D721Med (cell line): ENCODE measurements at regions not wholly inside any gene's neighbourhood (a gene's known extent, or its start where the extent isn't known, plus 50 kb on each side); places are given as distances from the start of the nearest gene placed in this dataset.

ENCODE experiments used
- DNase-seq: peaks from one replicate; pipeline ENCODE4 v3.0.0; 2011; ENCODE audit warnings: low spot score; ENCODE audit not compliant: insufficient read length
- FAIRE-seq: peaks from 2 replicates; lab custom pipeline; 2011; peaks lifted over from hg19 to GRCh38; lab: Jason Lieb, UNC
- TF ChIP-seq, protein P1 (sequence below): IDR thresholded peaks from 2 replicates; pipeline ENCODE4 v1.5.1; 2012; ENCODE audit warnings: mild to moderate bottlenecking, control low read depth; ENCODE audit not compliant: insufficient read depth; ENCODE audit errors: missing control alignments

DNA sequence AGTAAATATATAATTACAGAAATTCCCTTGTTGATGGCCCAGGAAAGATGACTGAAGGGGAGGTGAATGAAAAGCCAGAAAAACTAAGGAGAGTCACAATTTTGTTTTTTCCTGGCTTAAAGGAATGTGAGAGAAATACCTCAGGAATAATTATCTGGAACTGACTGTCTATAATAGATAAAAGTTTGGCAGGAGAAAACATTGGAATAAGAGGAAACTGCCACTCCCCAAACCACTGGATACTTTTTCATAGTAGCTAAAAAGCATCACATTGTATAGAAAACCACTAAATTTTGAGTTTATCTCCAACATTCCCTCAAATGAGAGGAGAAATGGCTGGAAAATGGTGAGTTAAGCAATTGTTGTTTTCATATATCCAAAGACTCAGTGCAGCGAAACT, 326.0 kb downstream of the NPR3 start:
- TF ChIP-seq, protein P1, sequence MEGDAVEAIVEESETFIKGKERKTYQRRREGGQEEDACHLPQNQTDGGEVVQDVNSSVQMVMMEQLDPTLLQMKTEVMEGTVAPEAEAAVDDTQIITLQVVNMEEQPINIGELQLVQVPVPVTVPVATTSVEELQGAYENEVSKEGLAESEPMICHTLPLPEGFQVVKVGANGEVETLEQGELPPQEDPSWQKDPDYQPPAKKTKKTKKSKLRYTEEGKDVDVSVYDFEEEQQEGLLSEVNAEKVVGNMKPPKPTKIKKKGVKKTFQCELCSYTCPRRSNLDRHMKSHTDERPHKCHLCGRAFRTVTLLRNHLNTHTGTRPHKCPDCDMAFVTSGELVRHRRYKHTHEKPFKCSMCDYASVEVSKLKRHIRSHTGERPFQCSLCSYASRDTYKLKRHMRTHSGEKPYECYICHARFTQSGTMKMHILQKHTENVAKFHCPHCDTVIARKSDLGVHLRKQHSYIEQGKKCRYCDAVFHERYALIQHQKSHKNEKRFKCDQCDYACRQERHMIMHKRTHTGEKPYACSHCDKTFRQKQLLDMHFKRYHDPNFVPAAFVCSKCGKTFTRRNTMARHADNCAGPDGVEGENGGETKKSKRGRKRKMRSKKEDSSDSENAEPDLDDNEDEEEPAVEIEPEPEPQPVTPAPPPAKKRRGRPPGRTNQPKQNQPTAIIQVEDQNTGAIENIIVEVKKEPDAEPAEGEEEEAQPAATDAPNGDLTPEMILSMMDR = no peak
- FAIRE-seq (no peak), DNase-seq (no peak)

DNA sequence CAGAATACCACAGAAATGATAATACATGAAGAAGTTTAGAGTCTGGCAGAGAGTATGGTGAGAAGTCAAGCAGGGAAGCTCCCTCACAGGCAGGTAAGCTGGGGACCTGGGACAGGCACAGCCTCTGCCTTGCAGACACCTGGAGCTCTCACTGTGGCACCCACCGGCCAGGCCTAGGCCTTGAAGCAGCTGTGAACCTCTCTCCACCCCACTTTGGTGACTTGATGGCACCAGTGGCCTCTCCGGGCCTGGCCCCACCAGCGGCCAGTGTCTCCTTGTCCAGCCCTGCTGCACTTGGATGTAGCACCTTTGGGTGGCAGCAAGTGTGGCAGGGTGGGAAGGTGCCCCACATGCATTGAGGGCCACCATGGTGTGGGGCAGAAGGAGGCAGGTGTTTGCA, 330.5 kb downstream of the NPR3 start:
- no peak for DNase-seq
- TF ChIP-seq, protein P1 = no peak
- FAIRE-seq = no peak

DNA sequence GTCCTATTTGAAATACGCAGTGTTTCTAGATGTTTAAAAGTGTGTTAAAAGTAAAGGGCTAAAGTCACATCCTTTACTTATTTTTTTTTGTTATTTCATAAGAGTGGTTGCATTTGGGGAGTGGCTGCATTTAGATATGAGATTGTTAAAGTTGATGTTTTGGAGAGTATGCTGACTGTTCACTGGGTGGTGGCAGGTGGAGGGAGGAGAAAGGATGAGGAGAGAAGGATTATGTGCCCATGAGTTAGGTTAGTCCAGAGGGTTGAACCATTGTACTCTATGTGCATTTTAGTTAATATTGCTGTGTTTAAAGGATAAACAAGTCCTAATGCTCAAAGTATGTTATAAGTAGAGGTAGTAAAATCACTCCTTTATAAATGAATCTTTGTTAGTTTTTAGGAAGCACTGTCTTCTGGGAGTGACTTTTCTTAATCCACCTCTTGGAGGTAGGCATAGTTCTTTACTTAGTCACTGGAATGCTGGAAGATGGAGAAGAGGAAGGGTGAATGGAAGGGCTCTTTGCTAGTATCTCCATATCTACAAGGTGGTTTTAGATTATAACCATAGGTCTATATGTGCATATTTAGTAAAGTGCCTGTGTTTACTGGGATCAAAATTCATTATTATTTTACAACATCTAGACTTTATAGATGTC, 332.3 kb downstream of the NPR3 start:
- FAIRE-seq (no peak), DNase-seq (no peak)
- TF ChIP-seq, protein P1 = no peak

DNA sequence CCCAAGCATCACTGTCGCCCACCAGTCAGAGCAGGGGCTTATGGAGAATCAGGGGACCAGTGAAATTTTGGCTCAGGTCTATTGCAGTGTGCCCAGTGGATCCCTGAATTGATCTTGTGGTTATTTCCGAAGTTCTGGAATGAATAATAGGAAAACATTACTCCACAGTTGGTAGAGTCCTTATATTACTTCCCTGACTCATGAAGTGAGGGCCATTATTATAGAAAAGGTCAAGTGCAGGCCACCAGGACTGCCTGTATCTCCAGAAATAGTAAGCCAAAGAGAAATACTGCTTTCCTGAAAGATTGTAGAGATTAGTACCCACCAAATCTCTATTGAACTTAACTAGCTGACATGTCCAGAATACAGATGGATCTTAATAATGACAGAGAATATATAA, 335.0 kb downstream of the NPR3 start:
- TF ChIP-seq, protein P1 = no peak
- DNase-seq = no peak
- FAIRE-seq = no peak

DNA sequence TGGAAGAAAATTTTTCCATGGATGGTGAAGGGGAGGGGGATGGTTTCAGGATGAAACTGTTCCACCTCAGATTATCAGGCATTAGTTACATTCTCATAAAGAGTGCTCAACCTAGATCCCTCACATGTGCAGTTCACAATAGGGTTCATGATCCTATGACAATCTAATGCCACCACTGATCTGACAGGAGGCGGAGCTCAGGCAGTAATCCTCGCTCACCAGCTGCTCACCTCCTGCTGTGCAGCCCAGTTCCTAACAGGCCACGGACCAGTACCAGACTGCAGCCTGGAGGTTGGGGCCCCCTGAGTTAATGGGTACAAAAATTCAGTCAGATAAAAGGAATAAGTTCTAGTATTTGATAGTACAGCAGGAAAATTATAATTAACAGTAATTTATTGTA, 337.2 kb downstream of the NPR3 start:
- TF ChIP-seq, protein P1 = no peak
- DNase-seq (no peak), FAIRE-seq (no peak)

DNA sequence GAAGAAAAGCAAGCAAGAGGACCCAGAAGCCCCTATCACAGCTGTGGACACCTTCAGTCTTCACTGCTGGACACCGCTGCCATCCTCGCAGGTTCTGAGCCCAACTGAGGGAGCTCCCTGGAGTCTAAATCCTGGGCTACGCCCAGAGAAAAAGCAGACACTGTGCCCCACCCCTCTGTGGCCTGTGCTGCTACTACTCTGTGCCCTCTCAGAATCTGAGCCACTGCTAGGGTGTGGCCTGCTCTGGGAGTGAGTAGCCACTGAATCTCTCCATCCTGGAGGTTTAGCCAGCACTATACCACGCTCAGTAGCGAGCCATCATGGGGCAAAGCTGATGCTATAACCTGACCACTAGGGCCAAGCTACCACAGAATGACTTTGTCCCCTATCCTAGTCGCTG, 338.2 kb downstream of the NPR3 start:
- TF ChIP-seq, protein P1 = no peak
- DNase-seq = no peak
- no peak for FAIRE-seq

DNA sequence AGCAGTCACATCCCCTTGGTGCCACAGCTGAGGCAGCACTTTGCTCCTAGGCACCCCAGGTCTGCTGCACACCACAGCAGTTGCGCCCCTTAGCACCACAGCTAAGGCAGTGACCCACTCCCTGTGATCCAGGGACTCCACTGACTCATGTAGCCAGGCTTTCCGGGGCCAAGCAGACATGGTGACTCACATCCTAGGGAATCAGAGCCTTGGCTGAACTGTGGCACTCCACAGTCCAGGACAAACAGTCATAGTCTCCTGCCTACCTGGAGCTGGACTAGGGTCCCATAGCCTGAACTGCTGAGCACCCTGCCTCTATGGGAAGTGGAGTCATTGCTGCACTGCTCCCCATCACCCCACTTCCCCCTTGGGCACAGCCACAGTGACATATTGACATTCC, 338.7 kb downstream of the NPR3 start:
- DNase-seq = no peak
- FAIRE-seq = no peak
- TF ChIP-seq, protein P1 = no peak
